Gastrocnemius medialis (tissue), 4 donors: ENCODE measurements at regions not wholly inside any gene's neighbourhood (a gene's known extent, or its start where the extent isn't known, plus 50 kb on each side); places are given as distances from the start of the nearest gene placed in this dataset.

Experiments used
- ATAC-seq, 2 donors: fragments of 150-250 bp; one replicate each; pipeline ENCODE4 v1.9.1; 2016
- DNase-seq, 2 donors: peaks; one replicate each; pipeline ENCODE4 v3.0.0-alpha.2; 2019
- H3K27ac ChIP-seq, 4 donors: fragments of 200-600 bp; sonication (generic); 1 replicate in 1 of 4; 2 replicates in 3 of 4; pipeline ENCODE4 v1.5.1; 2016 to 2018; ENCODE audit warnings: mild to moderate bottlenecking in 2 of 4, moderate library complexity in 1 of 4
- H3K27me3 ChIP-seq, 3 donors: fragments of 200-600 bp; sonication (generic) in 2 of 3; 1 replicate in 1 of 3; 2 replicates in 2 of 3; pipeline versions ENCODE4 v1.5.1 to v1.6.0; 2016 to 2019; ENCODE audit warnings: mild to moderate bottlenecking in 1 of 3, moderate library complexity in 1 of 3
- H3K36me3 ChIP-seq, 2 donors: fragments of 200-600 bp; sonication (generic) in 1 of 2; one replicate each; pipeline ENCODE4 v1.5.1; 2017 to 2018
- H3K4me1 ChIP-seq, 2 donors: fragments of 200-600 bp; sonication (generic) in 1 of 2; one replicate each; pipeline ENCODE4 v1.5.1; 2016 to 2017; ENCODE audit warnings: mild to moderate bottlenecking in 2 of 2
- H3K4me3 ChIP-seq, 4 donors: fragments of 200-600 bp; sonication (generic) in 3 of 4; 1 replicate in 1 of 4; 2 replicates in 3 of 4; pipeline ENCODE4 v1.5.1; 2016 to 2019; ENCODE audit warnings: mild to moderate bottlenecking in 2 of 4
- H3K9me3 ChIP-seq, 3 donors: fragments of 200-600 bp; sonication (generic) in 2 of 3; 1 replicate in 1 of 3; 2 replicates in 2 of 3; pipeline ENCODE4 v1.5.1; 2016 to 2019
- CTCF ChIP-seq, 5 experiments: fragments of 450-650 bp in 3 of 5; fragments of 200-600 bp in 2 of 5; sonication (generic) in 2 of 5; IDR thresholded peaks in 4 of 5; conservative IDR thresholded peaks in 1 of 5; 1 replicate in 4 of 5; 2 replicates in 1 of 5; pipeline ENCODE4 v1.5.1; 2016 to 2019; ENCODE audit warnings: antibody characterized with exemption in 5 of 5, mild to moderate bottlenecking in 3 of 5, moderate library complexity in 3 of 5
- POLR2A ChIP-seq, 2 donors: fragments of 450-650 bp; IDR thresholded peaks; one replicate each; pipeline ENCODE4 v1.6.1; 2017; ENCODE audit warnings: antibody characterized with exemption in 2 of 2, mild to moderate bottlenecking in 2 of 2, moderate library complexity in 2 of 2
- in situ Hi-C, 4 donors: fragments of 200-750 bp; cut with MboI; loops; one replicate each; pipeline versions ENCODE4 v1.15.0 to v1.8.0; 2017; ENCODE audit warnings: low sequenced_read_pairs in 4 of 4
- intact Hi-C: fragments of 100-400 bp; cut with DNase I; formaldehyde crosslinking; loops from one replicate; pipeline ENCODE4 v1.15.1; 2023; ENCODE audit warnings: low total_unique reads

GRCh38 chr10:107971411-107971810 lies 806.9 kb upstream of the SORCS1 start:
- intact Hi-C loops (no loop called here), in situ Hi-C loops (no loop called here)
- Histone ChIP-seq H3K36me3 (no peaks in the 10 kb centered on the region), H3K27me3 (no peaks in the 10 kb centered on the region), H3K4me1 (no peaks in the 10 kb centered on the region), H3K27ac (no peak overlapping the region), H3K4me3 (no peak overlapping the region), H3K9me3 (no peaks in the 10 kb centered on the region)
- no peak for TF ChIP-seq CTCF (IDR thresholded peaks at IDR 0.05 in 4 of 5, conservative IDR thresholded peaks at IDR 0.05 in 1 of 5)
- TF ChIP-seq POLR2A (IDR thresholded peaks at IDR 0.05), result no peak
- ATAC-seq (no peak), DNase-seq (no peak)

- DNase-seq (no peak), ATAC-seq (no peak)
- intact Hi-C loops (no loop called here), in situ Hi-C loops (no loop called here)
- no peaks in the 10 kb centered on the region for H3K9me3 ChIP-seq
- no peaks in the 10 kb centered on the region for H3K36me3 ChIP-seq
- no peak overlapping the region for H3K4me3 ChIP-seq
- H3K4me1 ChIP-seq, result no peaks in the 10 kb centered on the region
- H3K27me3 ChIP-seq, result no peaks in the 10 kb centered on the region
- TF ChIP-seq CTCF (IDR thresholded peaks at IDR 0.05 in 4 of 5, conservative IDR thresholded peaks at IDR 0.05 in 1 of 5) (no peak), POLR2A (IDR thresholded peaks at IDR 0.05) (no peak)
- H3K27ac ChIP-seq, result no peak overlapping the region
Measured at GRCh38 chr10:107970512-107970911, 806.0 kb upstream of the SORCS1 start.

- DNase-seq (no peak), ATAC-seq (no peak)
- intact Hi-C loops, result no loop called here
- Histone ChIP-seq H3K27ac (no peak overlapping the region), H3K4me3 (no peak overlapping the region), H3K9me3 (no peaks in the 10 kb centered on the region), H3K27me3 (no peaks in the 10 kb centered on the region), H3K4me1 (no peaks in the 10 kb centered on the region), H3K36me3 (no peaks in the 10 kb centered on the region)
- in situ Hi-C loops, result no loop called here
- TF ChIP-seq POLR2A (IDR thresholded peaks at IDR 0.05) (no peak), CTCF (IDR thresholded peaks at IDR 0.05 in 4 of 5, conservative IDR thresholded peaks at IDR 0.05 in 1 of 5) (no peak)
Measured at GRCh38 chr10:107969936-107970335, 805.4 kb upstream of the SORCS1 start.

- intact Hi-C loops (no loop called here), in situ Hi-C loops (no loop called here)
- Histone ChIP-seq H3K9me3 (no peaks in the 10 kb centered on the region), H3K36me3 (no peaks in the 10 kb centered on the region), H3K27me3 (no peaks in the 10 kb centered on the region), H3K4me1 (no peaks in the 10 kb centered on the region), H3K4me3 (no peak overlapping the region), H3K27ac (no peak overlapping the region)
- ATAC-seq (no peak), DNase-seq (no peak)
- TF ChIP-seq POLR2A (IDR thresholded peaks at IDR 0.05), result no peak
- TF ChIP-seq CTCF (IDR thresholded peaks at IDR 0.05 in 4 of 5, conservative IDR thresholded peaks at IDR 0.05 in 1 of 5), result no peak
Measured at GRCh38 chr10:107966826-107967225, 802.3 kb upstream of the SORCS1 start.
